Testis (tissue), 2 donors: ENCODE measurements at regions not wholly inside any gene's neighbourhood (a gene's known extent, or its start where the extent isn't known, plus 50 kb on each side); places are given as distances from the start of the nearest gene placed in this dataset.

Source experiments
- DNase-seq: peaks from one replicate; pipeline ENCODE4 v3.0.0-alpha.2; 2019
- H3K27ac ChIP-seq, 2 donors: fragments of 200-600 bp; sonication (generic); one replicate each; pipeline ENCODE4 v1.5.1; 2019
- H3K27me3 ChIP-seq: fragments of 200-600 bp; sonication (generic); one replicate; pipeline ENCODE4 v1.5.1; 2019
- H3K36me3 ChIP-seq: fragments of 200-600 bp; sonication (generic); one replicate; pipeline ENCODE4 v1.5.1; 2017; ENCODE audit warnings: low read depth; ENCODE audit errors: missing control alignments
- H3K4me1 ChIP-seq: fragments of 200-600 bp; sonication (generic); one replicate; pipeline ENCODE4 v1.5.1; 2019
- H3K4me3 ChIP-seq, 2 donors: fragments of 200-600 bp; sonication (generic); one replicate each; pipeline ENCODE4 v1.5.1; 2017 to 2019
- H3K9me3 ChIP-seq: fragments of 200-600 bp; sonication (generic); one replicate; pipeline ENCODE4 v1.5.1; 2017
- POLR2A ChIP-seq: fragments of 450-650 bp; IDR thresholded peaks from one replicate; pipeline ENCODE4 v1.6.1; 2017; ENCODE audit warnings: antibody characterized with exemption, mild to moderate bottlenecking, moderate library complexity
- WGBS, 2 donors: methylation state at CpG; one replicate each; pipeline ENCODE4 v1.1.5; 2018; 5-methylcytosine and 5-hydroxymethylcytosine counted together
- intact Hi-C: fragments of 100-400 bp; cut with DNase I; formaldehyde crosslinking; loops from one replicate; pipeline ENCODE4 v1.15.1; 2023; ENCODE audit warnings: low total_unique reads
- TF ChIP-seq, protein P1 (sequence below), 3 experiments: fragments of 450-650 bp in 2 of 3; fragments of 200-600 bp in 1 of 3; sonication (generic) in 1 of 3; IDR thresholded peaks; one replicate each; pipeline ENCODE4 v1.5.1; 2016 to 2019; ENCODE audit warnings: antibody characterized with exemption in 3 of 3, mild to moderate bottlenecking in 2 of 3, moderate library complexity in 1 of 3

DNA sequence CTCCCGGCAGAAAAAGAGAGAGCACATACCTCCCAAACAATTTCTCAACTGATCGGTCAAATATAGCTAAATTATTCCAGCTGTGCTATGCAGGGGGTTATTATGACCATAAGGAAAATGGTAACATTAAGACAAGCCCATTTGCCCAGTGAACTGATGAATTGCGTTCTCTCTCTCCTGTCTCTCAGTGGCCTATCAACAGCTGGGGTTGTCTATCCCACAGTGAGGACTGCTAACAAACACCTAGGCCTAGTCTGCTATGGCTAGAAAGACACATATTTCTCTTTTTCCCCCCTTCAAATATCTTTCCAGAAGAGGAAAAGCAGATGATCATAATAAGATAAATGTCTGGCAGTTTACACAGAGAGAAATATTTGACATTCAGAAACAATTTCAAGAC, 263.8 kb upstream of the ELAC2 start:
- Histone ChIP-seq H3K4me1 (no peaks in the 10 kb centered on the region), H3K27ac (no peak overlapping the region), H3K36me3 (no peaks in the 10 kb centered on the region), H3K4me3 (no peak overlapping the region), H3K9me3 (no peaks in the 10 kb centered on the region), H3K27me3 (no peaks in the 10 kb centered on the region)
- DNase-seq, result no peak
- TF ChIP-seq, protein P1, sequence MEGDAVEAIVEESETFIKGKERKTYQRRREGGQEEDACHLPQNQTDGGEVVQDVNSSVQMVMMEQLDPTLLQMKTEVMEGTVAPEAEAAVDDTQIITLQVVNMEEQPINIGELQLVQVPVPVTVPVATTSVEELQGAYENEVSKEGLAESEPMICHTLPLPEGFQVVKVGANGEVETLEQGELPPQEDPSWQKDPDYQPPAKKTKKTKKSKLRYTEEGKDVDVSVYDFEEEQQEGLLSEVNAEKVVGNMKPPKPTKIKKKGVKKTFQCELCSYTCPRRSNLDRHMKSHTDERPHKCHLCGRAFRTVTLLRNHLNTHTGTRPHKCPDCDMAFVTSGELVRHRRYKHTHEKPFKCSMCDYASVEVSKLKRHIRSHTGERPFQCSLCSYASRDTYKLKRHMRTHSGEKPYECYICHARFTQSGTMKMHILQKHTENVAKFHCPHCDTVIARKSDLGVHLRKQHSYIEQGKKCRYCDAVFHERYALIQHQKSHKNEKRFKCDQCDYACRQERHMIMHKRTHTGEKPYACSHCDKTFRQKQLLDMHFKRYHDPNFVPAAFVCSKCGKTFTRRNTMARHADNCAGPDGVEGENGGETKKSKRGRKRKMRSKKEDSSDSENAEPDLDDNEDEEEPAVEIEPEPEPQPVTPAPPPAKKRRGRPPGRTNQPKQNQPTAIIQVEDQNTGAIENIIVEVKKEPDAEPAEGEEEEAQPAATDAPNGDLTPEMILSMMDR (IDR thresholded peaks at IDR 0.05), result no peak
- no peak for TF ChIP-seq POLR2A
- 91 to 94% methylated on average over 3 of the region's 3 CpGs for WGBS, 2 donors
- intact Hi-C loops, result no loop called here

DNA sequence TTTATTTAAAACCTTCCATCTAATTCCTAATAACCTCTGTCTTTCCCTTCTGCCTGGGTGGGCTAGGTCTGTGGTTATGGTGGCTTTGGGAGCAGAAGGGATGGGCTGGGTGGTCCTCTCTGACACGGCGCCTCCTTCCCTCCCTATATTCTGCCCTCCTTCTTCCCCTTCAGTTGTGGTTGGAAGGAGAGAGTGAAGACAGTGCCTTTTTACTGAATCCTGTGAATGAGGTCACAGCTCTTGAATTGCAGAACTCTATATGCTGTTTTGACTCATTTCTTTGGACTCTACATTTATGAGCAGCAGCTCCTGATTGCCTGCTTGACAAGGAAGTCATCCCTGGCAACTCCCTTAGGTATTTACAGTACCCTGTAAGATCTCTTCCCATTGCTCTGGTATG, 256.0 kb upstream of the ELAC2 start:
- Histone ChIP-seq H3K27ac (no peak overlapping the region), H3K9me3 (no peaks in the 10 kb centered on the region), H3K27me3 (no peaks in the 10 kb centered on the region), H3K4me3 (no peak overlapping the region), H3K4me1 (no peaks in the 10 kb centered on the region), H3K36me3 (no peaks in the 10 kb centered on the region)
- 80 to 100% methylated on average over 2 of the region's 2 CpGs for WGBS, 2 donors
- TF ChIP-seq, protein P1 (IDR thresholded peaks at IDR 0.05), result no peak
- no peak for TF ChIP-seq POLR2A
- no peak for DNase-seq
- intact Hi-C loops, result no loop called here

- DNase-seq, result no peak
- no peak overlapping the region for H3K27ac ChIP-seq
- H3K27me3 ChIP-seq, result no peaks in the 10 kb centered on the region
- TF ChIP-seq, protein P1 (IDR thresholded peaks at IDR 0.05), result no peak
- TF ChIP-seq POLR2A, result no peak
- H3K4me3 ChIP-seq, result no peak overlapping the region
- WGBS, 2 donors, result 68 to 74% methylated on average over 4 of the region's 4 CpGs
- no peaks in the 10 kb centered on the region for H3K4me1 ChIP-seq
- intact Hi-C loops, result no loop called here
- no peaks in the 10 kb centered on the region for H3K36me3 ChIP-seq
- H3K9me3 ChIP-seq, result no peaks in the 10 kb centered on the region
These were observed 254.5 kb upstream of the ELAC2 start for GRCh38 chr17:13272296-13272695.

- intact Hi-C loops, result no loop called here
- H3K36me3 ChIP-seq, result no peaks in the 10 kb centered on the region
- no peak overlapping the region for H3K4me3 ChIP-seq
- H3K9me3 ChIP-seq, result no peaks in the 10 kb centered on the region
- WGBS, 2 donors, result 68% methylated on average over 8 of the region's 8 CpGs
- H3K4me1 ChIP-seq, result no peaks in the 10 kb centered on the region
- TF ChIP-seq, protein P1 (IDR thresholded peaks at IDR 0.05), result no peak
- TF ChIP-seq POLR2A, result no peak
- H3K27me3 ChIP-seq, result no peaks in the 10 kb centered on the region
- H3K27ac ChIP-seq, result no peak overlapping the region
- no peak for DNase-seq
These were observed 251.2 kb upstream of the ELAC2 start for GRCh38 chr17:13268791-13269595.

DNA sequence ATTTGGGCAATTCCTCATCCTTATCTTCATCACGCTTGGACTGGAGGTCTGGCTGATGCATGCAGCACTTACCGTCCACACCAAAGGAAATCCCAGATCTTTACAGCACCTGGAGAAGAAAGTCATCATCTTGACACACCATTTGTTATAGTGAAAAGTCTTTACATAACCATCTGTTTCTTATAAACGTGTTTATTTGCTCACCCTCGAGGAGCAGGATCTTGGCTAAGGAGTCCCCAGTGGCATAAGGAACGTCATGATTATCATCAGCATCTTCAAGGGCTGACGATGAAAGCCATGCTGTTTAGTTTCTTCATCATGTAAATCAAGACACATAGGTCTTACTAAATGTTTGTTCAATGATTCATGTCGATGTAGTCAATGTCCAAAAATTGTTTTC, 248.8 kb upstream of the ELAC2 start:
- no peaks in the 10 kb centered on the region for H3K4me1 ChIP-seq
- WGBS, 2 donors, result 50 to 55% methylated on average over 7 of the region's 7 CpGs
- intact Hi-C loops, result no loop called here
- no peaks in the 10 kb centered on the region for H3K27me3 ChIP-seq
- no peak for DNase-seq
- no peaks in the 10 kb centered on the region for H3K9me3 ChIP-seq
- no peak overlapping the region for H3K27ac ChIP-seq
- no peaks in the 10 kb centered on the region for H3K36me3 ChIP-seq
- TF ChIP-seq, protein P1 (IDR thresholded peaks at IDR 0.05), result no peak
- no peak for TF ChIP-seq POLR2A
- H3K4me3 ChIP-seq, result no peak overlapping the region
